Kidney (tissue), 13 donors: ENCODE measurements at regions not wholly inside any gene's neighbourhood (a gene's known extent, or its start where the extent isn't known, plus 50 kb on each side); places are given as distances from the start of the nearest gene placed in this dataset.

Experiments
- DNase-seq, 5 donors: peaks; one replicate each; pipeline ENCODE4 v3.0.0-alpha.2; 2013 to 2020
- FAIRE-seq: peaks from 2 replicates; lab custom pipeline; 2012; peaks lifted over from hg19 to GRCh38; lab: Jason Lieb, UNC
- H3K27ac ChIP-seq, 2 donors: one replicate each; pipeline ENCODE4 v1.7.0; 2013; ENCODE audit warnings: low read depth in 2 of 2, low read length in 2 of 2, inconsistent platforms in 1 of 2
- H3K27me3 ChIP-seq: one replicate; pipeline ENCODE4 v1.7.1; 2013; ENCODE audit warnings: low read length, inconsistent platforms; ENCODE audit not compliant: control insufficient read depth, insufficient read depth
- H3K36me3 ChIP-seq, 3 donors: one replicate each; pipeline versions ENCODE4 v1.7.0 to v1.7.1; 2013; ENCODE audit warnings: low read length in 3 of 3, control low read depth in 1 of 3, inconsistent platforms in 1 of 3; ENCODE audit not compliant: insufficient read depth in 3 of 3, control insufficient read depth in 2 of 3
- H3K4me1 ChIP-seq, 3 donors: one replicate each; pipeline versions ENCODE4 v1.7.0 to v1.7.1; 2013; ENCODE audit warnings: low read length in 3 of 3, inconsistent platforms in 1 of 3, low read depth in 1 of 3; ENCODE audit not compliant: control insufficient read depth in 2 of 3, insufficient read depth in 2 of 3
- H3K4me3 ChIP-seq, 3 donors: one replicate each; pipeline versions ENCODE4 v1.7.0 to v1.8.1; 2013; ENCODE audit warnings: low read length in 3 of 3, control low read depth in 1 of 3, inconsistent platforms in 1 of 3
- H3K9ac ChIP-seq, 3 donors: one replicate each; pipeline versions ENCODE4 v1.7.0 to v1.7.1; 2013; ENCODE audit warnings: low read length in 3 of 3, control low read depth in 1 of 3, inconsistent platforms in 1 of 3
- H3K9me3 ChIP-seq, 3 donors: one replicate each; pipeline versions ENCODE4 v1.7.0 to v1.7.1; 2013; ENCODE audit warnings: low read length in 3 of 3, control low read depth in 1 of 3, inconsistent platforms in 1 of 3; ENCODE audit not compliant: control insufficient read depth in 2 of 3, insufficient read depth in 1 of 3
- CTCF ChIP-seq: IDR thresholded peaks from 3 replicates; pipeline ENCODE4 v1.5.1; 2012; ENCODE audit warnings: mild to moderate bottlenecking, moderate library complexity, borderline replicate concordance; ENCODE audit not compliant: insufficient read depth; ENCODE audit errors: extremely low read depth
- intact Hi-C: fragments of 100-400 bp; cut with DNase I; formaldehyde crosslinking; loops from one replicate; pipeline ENCODE4 v1.11.1; 2022
- donor health status: control.
- donor health status: control.
- donor health status: control.
- donor health status: control.
- donor health status: control.
- donor health status: DM: yes; HTN: yes; CAD: no.
- donor health status: Normal renal cell carcinoma (clear cell type).

GRCh38 chr5:8845296-8845695 lies 700.6 kb downstream of the SEMA5A start:
- no peaks in the 10 kb centered on the region for H3K4me1 ChIP-seq
- no peaks in the 10 kb centered on the region for H3K27me3 ChIP-seq
- no peak overlapping the region for H3K9ac ChIP-seq
- TF ChIP-seq CTCF: no peak
- H3K36me3 ChIP-seq: no peaks in the 10 kb centered on the region
- H3K4me3 ChIP-seq: no peak overlapping the region
- H3K9me3 ChIP-seq: no peaks in the 10 kb centered on the region
- intact Hi-C loops: no loop called here
- FAIRE-seq (no peak), DNase-seq (no peak)
- no peak overlapping the region for H3K27ac ChIP-seq

GRCh38 chr5:8848366-8848765 lies 697.5 kb downstream of the SEMA5A start:
- H3K9me3 ChIP-seq: no peaks in the 10 kb centered on the region
- TF ChIP-seq CTCF: no peak
- DNase-seq: no peak
- H3K4me1 ChIP-seq: no peaks in the 10 kb centered on the region
- no peak for FAIRE-seq
- no peak overlapping the region for H3K4me3 ChIP-seq
- intact Hi-C loops: no loop called here
- no peak overlapping the region for H3K27ac ChIP-seq
- H3K9ac ChIP-seq: no peak overlapping the region
- no peaks in the 10 kb centered on the region for H3K36me3 ChIP-seq
- H3K27me3 ChIP-seq: no peaks in the 10 kb centered on the region

- H3K27ac ChIP-seq: no peak overlapping the region
- H3K9me3 ChIP-seq: no peaks in the 10 kb centered on the region
- no peak for TF ChIP-seq CTCF
- H3K9ac ChIP-seq: no peak overlapping the region
- no peak for DNase-seq
- FAIRE-seq: no peak
- intact Hi-C loops: no loop called here
- no peak overlapping the region for H3K4me3 ChIP-seq
- no peaks in the 10 kb centered on the region for H3K4me1 ChIP-seq
- H3K27me3 ChIP-seq: no peaks in the 10 kb centered on the region
- no peaks in the 10 kb centered on the region for H3K36me3 ChIP-seq
Observed at GRCh38 chr5:8848997-8849594, 696.8 kb downstream of the SEMA5A start.

- FAIRE-seq (no peak), DNase-seq (no peak)
- Histone ChIP-seq H3K4me1 (no peaks in the 10 kb centered on the region), H3K9ac (no peak overlapping the region), H3K4me3 (no peak overlapping the region), H3K9me3 (no peaks in the 10 kb centered on the region), H3K36me3 (no peaks in the 10 kb centered on the region), H3K27me3 (no peaks in the 10 kb centered on the region), H3K27ac (no peak overlapping the region)
- no peak for TF ChIP-seq CTCF
- intact Hi-C loops: no loop called here
Observed at GRCh38 chr5:8851101-8851500, 694.8 kb downstream of the SEMA5A start.
